Glomerular visceral epithelial cell (primary cell): ENCODE measurements at regions not wholly inside any gene's neighbourhood (a gene's known extent, or its start where the extent isn't known, plus 50 kb on each side); places are given as distances from the start of the nearest gene placed in this dataset.

Experiments used
- DNase-seq: peaks from one replicate; pipeline ENCODE4 v3.0.0-alpha.2; 2016; ENCODE audit errors: extremely low spot score

DNA sequence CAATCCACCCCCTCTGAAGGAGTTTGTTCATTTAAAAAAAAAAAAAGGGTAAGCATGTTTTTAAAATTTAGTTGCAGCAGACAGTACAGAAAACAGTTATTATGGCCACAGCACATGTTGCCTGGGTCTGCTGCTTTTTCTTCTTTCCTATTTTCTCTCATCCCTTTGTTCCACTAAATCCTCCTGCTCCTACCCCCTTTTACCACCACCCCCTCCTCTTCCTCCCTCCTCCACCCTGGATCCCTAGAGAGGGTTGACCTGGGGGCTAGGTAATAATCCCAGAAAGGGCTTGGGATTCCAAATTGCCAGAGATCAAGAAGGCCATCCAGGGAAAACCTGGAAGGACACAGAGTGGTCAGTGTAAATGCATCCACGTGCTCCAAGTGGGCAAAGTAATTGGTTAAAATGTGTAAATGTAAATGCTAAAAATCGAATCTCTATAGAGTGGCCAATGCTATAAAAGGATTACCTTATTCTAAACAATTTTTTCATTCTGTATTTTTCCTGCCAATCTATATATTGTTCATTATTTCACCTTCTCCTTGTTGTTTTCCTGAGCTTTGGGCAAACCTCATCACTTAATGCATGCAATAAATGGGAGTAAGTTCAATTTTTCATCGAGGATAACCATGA, 89.0 kb upstream of the PIK3CG start:
- no peak for DNase-seq

DNA sequence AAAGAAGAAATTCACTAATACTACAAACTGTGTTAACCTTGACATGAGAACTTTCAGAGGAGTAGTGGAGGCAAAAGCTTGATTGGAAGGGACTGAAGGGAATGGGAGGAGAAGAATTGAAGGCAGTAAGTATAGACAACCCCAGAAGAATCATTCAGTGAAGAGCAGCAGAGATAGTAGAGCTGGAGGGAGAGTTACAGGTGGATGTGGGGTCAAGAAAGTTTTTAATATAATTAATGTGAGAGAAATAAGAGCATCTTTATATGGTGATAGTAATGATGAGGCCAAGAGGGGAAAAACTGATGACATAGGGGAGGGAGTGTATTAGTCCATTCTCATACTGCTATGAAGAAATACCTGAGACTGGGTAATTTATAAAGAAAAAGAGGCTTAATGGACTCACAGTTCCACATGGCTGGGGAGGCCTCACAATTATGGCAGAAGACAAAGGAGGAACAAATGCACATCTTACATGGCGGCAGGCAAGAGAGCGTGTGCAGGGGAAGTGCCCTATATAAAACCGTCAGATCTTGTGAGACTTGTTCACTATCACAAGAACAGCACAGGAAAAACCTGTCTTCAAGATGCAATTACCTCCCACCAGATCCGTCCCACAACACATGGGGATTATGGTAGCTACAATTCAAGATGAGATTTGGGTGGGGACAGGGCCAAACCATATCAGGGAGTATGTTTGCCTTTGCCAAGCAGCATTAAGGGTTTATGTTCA, 88.3 kb upstream of the PIK3CG start:
- no peak for DNase-seq

DNA sequence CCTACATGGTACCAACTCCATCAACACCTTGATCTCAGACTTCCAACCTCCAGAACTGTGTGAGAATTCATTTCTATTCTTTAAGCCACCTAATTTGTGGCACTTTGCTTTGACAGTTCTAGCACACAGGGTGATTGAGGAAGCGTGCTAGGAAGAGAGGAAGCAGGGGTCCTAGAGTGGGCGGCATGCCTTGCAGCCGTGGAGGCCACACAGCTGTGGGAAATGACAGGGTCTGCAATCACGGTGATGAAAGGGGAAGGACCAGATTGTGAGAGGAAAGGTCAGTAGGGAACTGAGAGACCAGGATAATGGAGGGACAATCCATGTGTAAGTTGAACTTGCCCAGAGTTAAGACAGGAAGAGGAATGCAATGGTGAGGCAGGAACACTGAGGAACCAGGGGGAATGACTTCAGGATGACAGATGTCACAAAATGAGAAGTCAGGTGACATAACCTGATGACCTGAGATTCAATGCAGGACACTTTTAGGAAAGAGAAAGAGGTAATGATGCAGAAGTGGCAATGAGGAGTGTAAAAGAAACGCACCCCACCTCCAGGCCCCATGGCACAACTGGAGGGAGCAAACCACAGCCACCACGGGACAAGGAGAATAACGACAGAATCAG, 87.3 kb upstream of the PIK3CG start:
- DNase-seq, result no peak

DNA sequence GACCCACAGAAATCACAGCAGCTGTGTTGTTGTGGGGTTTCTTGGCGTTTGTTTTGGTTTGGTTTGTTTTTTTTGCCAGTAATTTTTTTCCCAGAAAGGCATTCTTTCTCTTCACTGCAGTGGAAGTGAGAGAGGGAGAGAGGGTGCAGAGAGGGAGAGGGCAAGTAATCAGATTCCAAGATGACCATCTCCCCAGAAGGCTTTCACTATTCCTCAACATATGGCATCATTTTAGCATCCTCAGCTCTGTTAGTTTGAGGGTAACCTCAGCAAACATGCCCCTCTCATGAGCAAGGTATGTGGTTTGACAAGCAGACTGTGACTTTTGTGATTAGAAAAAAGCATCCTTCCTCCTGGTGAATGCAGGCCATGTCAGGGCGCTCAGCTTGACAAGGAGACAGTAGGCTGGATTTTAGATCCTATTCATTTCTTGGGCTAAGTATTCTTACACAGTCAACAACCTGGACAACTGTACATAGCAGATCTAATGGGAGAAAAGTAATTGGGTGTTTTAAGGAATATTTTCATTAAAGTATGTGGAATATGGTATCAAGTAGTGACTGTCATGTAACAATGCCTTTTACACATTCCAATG, 86.3 kb upstream of the PIK3CG start:
- peak; percentile 41 for DNase-seq

DNA sequence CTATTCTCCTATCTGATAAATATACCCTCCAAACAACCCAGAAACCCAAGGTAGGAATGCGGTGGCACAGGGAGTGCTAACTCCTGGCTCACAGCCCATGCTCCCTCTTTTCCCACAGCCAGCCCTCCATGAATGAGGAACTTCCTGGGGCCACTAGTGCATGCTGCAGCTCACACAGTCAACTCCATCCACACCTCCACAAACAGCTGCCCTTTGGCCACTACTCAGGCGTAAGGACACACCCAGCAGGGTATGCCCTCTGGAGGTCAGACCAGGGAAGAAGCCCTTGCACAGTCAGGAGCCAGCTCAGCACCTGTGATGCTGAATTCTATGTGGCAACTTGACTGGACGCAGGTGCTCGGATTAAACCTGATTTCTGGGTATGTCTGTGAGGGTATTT, 85.2 kb upstream of the PIK3CG start:
- peak; percentile 56 for DNase-seq

- DNase-seq, result no peak
These were observed 84.1 kb upstream of the PIK3CG start for GRCh38 chr7:106781007-106781406.

GRCh38 chr7:106781828-106782544, 83.1 kb upstream of the PIK3CG start:
- no peak for DNase-seq

DNA sequence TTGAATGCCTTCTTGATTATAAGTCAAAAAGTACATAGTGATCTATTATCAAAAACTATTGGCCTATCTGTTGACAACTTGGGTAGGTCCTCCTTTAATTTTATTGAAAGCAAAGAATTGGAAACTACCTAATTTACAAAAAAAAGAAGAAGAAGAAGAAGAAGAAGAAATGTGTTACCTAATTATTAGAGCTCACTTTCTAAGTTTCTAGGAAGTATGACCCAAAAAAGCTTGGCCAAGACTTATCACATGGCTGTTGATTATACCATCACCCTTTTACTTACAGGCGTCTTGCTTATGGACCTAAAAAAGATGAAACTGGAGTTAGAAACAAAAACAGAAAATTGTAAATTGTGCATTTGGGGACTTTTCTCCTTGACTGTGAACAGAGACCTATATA, 81.8 kb upstream of the PIK3CG start:
- no peak for DNase-seq

DNA sequence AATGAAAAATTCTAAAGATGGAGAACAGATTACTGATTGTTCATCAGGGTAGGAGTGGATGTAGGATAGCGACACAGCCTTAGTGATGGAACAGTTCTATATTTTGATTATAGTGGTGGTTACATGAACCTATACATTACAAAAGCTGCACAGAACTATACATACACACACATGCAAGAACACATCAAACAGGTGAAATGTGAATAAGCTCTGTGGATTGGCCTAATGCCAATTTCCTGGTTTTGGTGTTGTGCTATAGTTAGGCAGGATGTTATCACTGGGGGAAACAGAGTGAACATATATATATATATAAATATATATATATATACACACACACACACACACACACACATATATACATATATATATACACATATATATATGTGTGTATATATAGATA, 76.4 kb upstream of the PIK3CG start:
- no peak for DNase-seq

- DNase-seq, result no peak
These were observed 73.6 kb upstream of the PIK3CG start for GRCh38 chr7:106791526-106791925.

- no peak for DNase-seq
These were observed 72.7 kb upstream of the PIK3CG start for GRCh38 chr7:106792233-106792926.

GRCh38 chr7:106793015-106793975, 71.8 kb upstream of the PIK3CG start:
- peak; percentile 34 for DNase-seq

DNA sequence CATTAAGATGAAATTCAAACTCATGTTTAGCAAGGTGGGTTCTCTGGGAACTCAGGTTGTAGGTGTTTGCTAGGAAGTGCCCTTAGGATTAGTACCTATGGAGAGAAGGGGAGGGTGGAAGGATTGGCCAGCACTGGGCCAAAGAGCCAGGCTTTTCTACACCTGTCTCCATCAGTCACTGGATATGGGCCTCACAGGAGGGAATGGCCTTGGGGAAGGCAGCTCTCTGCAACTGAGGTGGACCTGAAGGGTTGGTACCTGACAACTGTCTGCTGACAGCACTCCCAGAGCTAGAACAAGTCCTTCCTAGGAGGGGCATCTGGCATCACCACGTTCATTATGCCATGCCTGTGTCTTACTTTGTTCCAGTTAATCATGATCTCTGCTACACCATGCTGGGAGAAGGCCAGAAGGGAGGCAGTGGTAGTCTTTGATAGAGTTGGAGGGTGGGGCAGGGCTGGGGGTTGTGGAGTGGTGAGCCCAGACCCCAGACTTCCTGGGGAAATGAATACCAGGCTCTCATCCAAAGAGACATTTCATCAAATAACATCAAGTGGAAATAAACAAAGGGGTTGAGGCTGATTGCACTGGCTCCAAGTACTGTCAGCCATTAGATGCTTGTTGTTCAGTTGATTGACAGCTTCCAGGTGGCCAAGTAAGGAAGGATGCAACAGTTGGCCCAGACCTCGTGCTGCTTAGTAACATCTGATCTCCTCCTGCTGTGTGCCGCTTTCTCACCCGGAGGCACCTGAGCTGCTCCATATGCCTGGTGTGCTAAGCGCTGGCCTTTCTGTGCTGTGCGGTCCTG, 70.6 kb upstream of the PIK3CG start:
- no peak for DNase-seq

GRCh38 chr7:106795084-106795876, 69.8 kb upstream of the PIK3CG start:
- DNase-seq, result no peak

- no peak for DNase-seq
These were observed 69.2 kb upstream of the PIK3CG start for GRCh38 chr7:106795877-106796231.

GRCh38 chr7:106797937-106798336, 67.1 kb upstream of the PIK3CG start:
- DNase-seq, result no peak

DNA sequence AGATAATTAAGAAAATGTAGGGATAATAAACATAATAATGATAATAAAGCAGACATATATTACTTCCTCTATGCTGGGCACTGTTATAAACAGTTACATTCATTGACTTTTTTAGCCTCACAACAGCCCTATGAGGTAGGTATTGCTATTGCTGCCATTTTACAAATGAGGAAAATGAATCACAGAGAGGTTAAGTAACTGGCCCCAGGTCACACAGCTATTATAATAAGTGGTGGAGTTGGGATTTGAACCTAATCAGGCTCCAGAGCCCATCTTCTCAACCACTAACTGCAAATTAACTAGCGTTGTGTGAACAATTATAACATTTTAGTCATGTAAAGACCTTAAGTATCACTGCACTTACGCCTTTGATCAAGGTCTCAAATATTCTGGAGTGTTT, 62.5 kb upstream of the PIK3CG start:
- DNase-seq, result no peak

- no peak for DNase-seq
These were observed 58.5 kb upstream of the PIK3CG start for GRCh38 chr7:106806556-106806955.

GRCh38 chr7:106807474-106807873, 57.6 kb upstream of the PIK3CG start:
- DNase-seq, result no peak
